ENCODE measurements at regions not wholly inside any gene's neighbourhood (a gene's known extent, or its start where the extent isn't known, plus 50 kb on each side); places are given as distances from the start of the nearest gene placed in this dataset.

GRCh38 chr3:152200476-152201420 is 68.0 kb upstream of the MBNL1 start:
- CTCF ChIA-PET, result interaction anchor here (0.7 to 1.0 kb wide), 2 partner anchors 17 to 65 kb away, joined by 3 read pairs; no protein-coding TSS in a partner anchor
- Mint-ChIP-seq H3K4me1 (ENCODE audit: low read depth, unreplicated experiment) (peaks cover 12% of the 10 kb centered on the region), H3K27me3 (ENCODE audit: unreplicated experiment) (no peaks in the 10 kb centered on the region), H3K27ac (ENCODE audit: unreplicated experiment) (no peak overlapping the region), H3K4me3 (ENCODE audit: low read depth, unreplicated experiment) (no peak overlapping the region), H3K9me3 (ENCODE audit: low read depth, unreplicated experiment) (no peaks in the 10 kb centered on the region), H3K36me3 (ENCODE audit: insufficient read depth, unreplicated experiment) (no peaks in the 10 kb centered on the region)
- BruUV-seq (replicated peaks), result no TSS peak
- TF ChIP-seq, protein P1, sequence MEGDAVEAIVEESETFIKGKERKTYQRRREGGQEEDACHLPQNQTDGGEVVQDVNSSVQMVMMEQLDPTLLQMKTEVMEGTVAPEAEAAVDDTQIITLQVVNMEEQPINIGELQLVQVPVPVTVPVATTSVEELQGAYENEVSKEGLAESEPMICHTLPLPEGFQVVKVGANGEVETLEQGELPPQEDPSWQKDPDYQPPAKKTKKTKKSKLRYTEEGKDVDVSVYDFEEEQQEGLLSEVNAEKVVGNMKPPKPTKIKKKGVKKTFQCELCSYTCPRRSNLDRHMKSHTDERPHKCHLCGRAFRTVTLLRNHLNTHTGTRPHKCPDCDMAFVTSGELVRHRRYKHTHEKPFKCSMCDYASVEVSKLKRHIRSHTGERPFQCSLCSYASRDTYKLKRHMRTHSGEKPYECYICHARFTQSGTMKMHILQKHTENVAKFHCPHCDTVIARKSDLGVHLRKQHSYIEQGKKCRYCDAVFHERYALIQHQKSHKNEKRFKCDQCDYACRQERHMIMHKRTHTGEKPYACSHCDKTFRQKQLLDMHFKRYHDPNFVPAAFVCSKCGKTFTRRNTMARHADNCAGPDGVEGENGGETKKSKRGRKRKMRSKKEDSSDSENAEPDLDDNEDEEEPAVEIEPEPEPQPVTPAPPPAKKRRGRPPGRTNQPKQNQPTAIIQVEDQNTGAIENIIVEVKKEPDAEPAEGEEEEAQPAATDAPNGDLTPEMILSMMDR (IDR thresholded peaks at IDR 0.05; ENCODE audit: unreplicated experiment), result no peak
- no peak for DNase-seq
- intact Hi-C loops (cut with micrococcal nuclease; ENCODE audit: unreplicated experiment), result loop anchor here (5.0 kb wide), 1 partner anchor 67 kb away; the partner anchor contains the start of gene MBNL1

- BruUV-seq (replicated peaks), result no TSS peak
- intact Hi-C loops (cut with micrococcal nuclease; ENCODE audit: unreplicated experiment), result loop anchor here (5.0 kb wide), 1 partner anchor 64 kb away; the partner anchor contains the start of gene MBNL1
These were observed 65.6 kb upstream of the MBNL1 start for GRCh38 chr3:152202976-152203626.

DNA sequence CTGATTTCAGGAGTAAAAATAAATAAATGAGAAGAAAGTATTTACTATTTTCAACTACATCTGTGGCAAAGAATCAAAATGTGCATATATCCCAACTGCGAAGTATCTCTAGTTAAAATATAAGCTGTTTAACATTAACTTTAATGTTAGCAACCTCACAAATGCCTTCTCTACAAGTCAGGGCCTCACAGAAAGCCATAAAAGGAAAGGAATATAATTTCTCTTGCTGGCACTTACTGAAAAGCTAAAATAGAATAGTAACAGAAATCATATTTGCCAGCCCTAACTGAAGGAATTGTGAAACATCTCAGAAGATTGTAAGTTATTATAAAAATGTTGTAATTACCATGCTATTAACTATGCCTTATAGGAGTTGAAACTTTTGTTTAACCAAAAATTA is 65.1 kb upstream of the MBNL1 start:
- Mint-ChIP-seq H3K36me3 (ENCODE audit: insufficient read depth, unreplicated experiment) (no peaks in the 10 kb centered on the region), H3K27me3 (ENCODE audit: unreplicated experiment) (no peaks in the 10 kb centered on the region), H3K4me3 (ENCODE audit: low read depth, unreplicated experiment) (peak overlapping the region; percentile 31), H3K9me3 (ENCODE audit: low read depth, unreplicated experiment) (no peaks in the 10 kb centered on the region), H3K27ac (ENCODE audit: unreplicated experiment) (peak overlapping the region; percentile 71), H3K4me1 (ENCODE audit: low read depth, unreplicated experiment) (peaks cover 16% of the 10 kb centered on the region)
- TF ChIP-seq, protein P1 (IDR thresholded peaks at IDR 0.05; ENCODE audit: unreplicated experiment), result no peak
- BruUV-seq (replicated peaks), result no TSS peak
- intact Hi-C loops (cut with micrococcal nuclease; ENCODE audit: unreplicated experiment), result loop anchor here (5.0 kb wide), 1 partner anchor 64 kb away; the partner anchor contains the start of gene MBNL1
- DNase-seq, result no peak
- CTCF ChIA-PET, result interaction anchor here (2.5 kb wide), 1 partner anchor 10 kb away, joined by 10 read pairs; no protein-coding TSS in a partner anchor

More at GRCh38 chr3:152202976-152203626, 65.6 kb upstream of the MBNL1 start:
- DNase-seq, result peak; percentile 31
- H3K4me1 Mint-ChIP-seq (ENCODE audit: low read depth, unreplicated experiment), result peaks cover 12% of the 10 kb centered on the region
- no peaks in the 10 kb centered on the region for H3K36me3 Mint-ChIP-seq (ENCODE audit: insufficient read depth, unreplicated experiment)
- no peaks in the 10 kb centered on the region for H3K27me3 Mint-ChIP-seq (ENCODE audit: unreplicated experiment)
- CTCF ChIA-PET, result interaction anchor here (2.5 kb wide), 1 partner anchor 9 kb away, joined by 10 read pairs; no protein-coding TSS in a partner anchor
- peak overlapping the region; percentile 31 for H3K4me3 Mint-ChIP-seq (ENCODE audit: low read depth, unreplicated experiment)
- TF ChIP-seq, protein P1 (IDR thresholded peaks at IDR 0.05; ENCODE audit: unreplicated experiment), result no peak
- H3K9me3 Mint-ChIP-seq (ENCODE audit: low read depth, unreplicated experiment), result no peaks in the 10 kb centered on the region
- H3K27ac Mint-ChIP-seq (ENCODE audit: unreplicated experiment), result peak overlapping the region; percentile 71

- BruUV-seq (replicated peaks), result no TSS peak
- CTCF ChIA-PET, result interaction anchor here (2.5 kb wide), 1 partner anchor 10 kb away, joined by 10 read pairs; no protein-coding TSS in a partner anchor
- no peak for DNase-seq
- H3K9me3 Mint-ChIP-seq (ENCODE audit: low read depth, unreplicated experiment), result no peaks in the 10 kb centered on the region
- TF ChIP-seq, protein P1 (IDR thresholded peaks at IDR 0.05; ENCODE audit: unreplicated experiment), result no peak
- H3K4me1 Mint-ChIP-seq (ENCODE audit: low read depth, unreplicated experiment), result peaks cover 21% of the 10 kb centered on the region
- no peak overlapping the region for H3K4me3 Mint-ChIP-seq (ENCODE audit: low read depth, unreplicated experiment)
- intact Hi-C loops (cut with micrococcal nuclease; ENCODE audit: unreplicated experiment), result loop anchor here (5.0 kb wide), 1 partner anchor 63 kb away; the partner anchor contains the start of gene MBNL1
- H3K36me3 Mint-ChIP-seq (ENCODE audit: insufficient read depth, unreplicated experiment), result no peaks in the 10 kb centered on the region
- H3K27me3 Mint-ChIP-seq (ENCODE audit: unreplicated experiment), result no peaks in the 10 kb centered on the region
- H3K27ac Mint-ChIP-seq (ENCODE audit: unreplicated experiment), result no peak overlapping the region
These were observed 64.5 kb upstream of the MBNL1 start for GRCh38 chr3:152204218-152204617.
